CD8-positive, alpha-beta memory T cell (primary cell): ENCODE measurements at regions not wholly inside any gene's neighbourhood (a gene's known extent, or its start where the extent isn't known, plus 50 kb on each side); places are given as distances from the start of the nearest gene placed in this dataset.
"Not testable (repeated sequence)": the region's sequence is repeated elsewhere in the genome, so short reads cannot be mapped to it uniquely, and the experiment has no call there.

ENCODE experiments used
- CTCF ChIA-PET: fragments of 350-600 bp; sonication (Branson Sonifier 250); formaldehyde crosslinking; loops from one replicate; lab custom pipeline; 2021; ENCODE audit warnings: antibody characterized with exemption; lab: Charles Lee
- POLR2A ChIA-PET: fragments of 350-600 bp; sonication (Branson Sonifier 250); formaldehyde crosslinking; loops from one replicate; lab custom pipeline; 2021; ENCODE audit warnings: antibody characterized with exemption; lab: Charles Lee
- DNase-seq, 5 donors: peaks; one replicate each; pipeline versions ENCODE4 v3.0.0 to v3.0.0-alpha.2; 2020 to 2022; ENCODE audit warnings: mixed read lengths in 1 of 5
- H3K27ac ChIP-seq: one replicate; pipeline ENCODE4 v1.7.0; 2013; ENCODE audit warnings: low read depth, mild to moderate bottlenecking, low read length, moderate library complexity
- H3K27me3 ChIP-seq: 2 replicates; pipeline ENCODE4 v1.7.0; 2013; ENCODE audit warnings: low read length, mild to moderate bottlenecking; ENCODE audit not compliant: insufficient read depth, poor library complexity, severe bottlenecking
- H3K36me3 ChIP-seq: 2 replicates; pipeline ENCODE4 v1.7.0; 2013; ENCODE audit warnings: mild to moderate bottlenecking, low read length, moderate library complexity; ENCODE audit not compliant: insufficient read depth
- H3K4me1 ChIP-seq: 2 replicates; pipeline ENCODE4 v1.7.0; 2013; ENCODE audit warnings: mild to moderate bottlenecking, low read length, moderate library complexity; ENCODE audit not compliant: insufficient read depth
- H3K4me3 ChIP-seq: 2 replicates; pipeline ENCODE4 v1.7.0; 2013; ENCODE audit warnings: mild to moderate bottlenecking, low read length
- H3K9me3 ChIP-seq: 2 replicates; pipeline ENCODE4 v1.7.0; 2013; ENCODE audit warnings: mild to moderate bottlenecking, low read length
- H3K27ac Mint-ChIP-seq, 8 donors: one replicate each; pipeline ENCODE4 v1.8.0; 2020 to 2021; ENCODE audit warnings: mixed read lengths in 8 of 8, mild to moderate bottlenecking in 6 of 8, inconsistent platforms in 3 of 8, moderate library complexity in 3 of 8
- H3K27me3 Mint-ChIP-seq, 2 donors: one replicate each; pipeline ENCODE4 v1.8.0; 2020 to 2021; ENCODE audit warnings: mixed read lengths in 2 of 2, mild to moderate bottlenecking in 1 of 2, moderate library complexity in 1 of 2
- H3K36me3 Mint-ChIP-seq, 3 donors: one replicate each; pipeline ENCODE4 v1.8.0; 2020 to 2021; ENCODE audit warnings: mixed read lengths in 3 of 3, inconsistent platforms in 1 of 3, mild to moderate bottlenecking in 1 of 3
- H3K4me1 Mint-ChIP-seq, 3 donors: one replicate each; pipeline ENCODE4 v1.8.0; 2020 to 2021; ENCODE audit warnings: mixed read lengths in 3 of 3, inconsistent platforms in 1 of 3, mild to moderate bottlenecking in 1 of 3
- H3K4me3 Mint-ChIP-seq, 7 donors: one replicate each; pipeline ENCODE4 v1.8.0; 2020 to 2021; ENCODE audit warnings: mixed read lengths in 7 of 7, mild to moderate bottlenecking in 6 of 7, moderate library complexity in 4 of 7, inconsistent platforms in 2 of 7
- H3K9me3 Mint-ChIP-seq, 5 donors: one replicate each; pipeline ENCODE4 v1.8.0; 2020 to 2022; ENCODE audit warnings: mixed read lengths in 5 of 5, mild to moderate bottlenecking in 3 of 5, moderate library complexity in 2 of 5, inconsistent platforms in 1 of 5

- CTCF ChIA-PET: no interaction called here
- no peak for DNase-seq
Measured at GRCh38 chr17:79552824-79553223, 58.0 kb downstream of the RBFOX3 start.

DNA sequence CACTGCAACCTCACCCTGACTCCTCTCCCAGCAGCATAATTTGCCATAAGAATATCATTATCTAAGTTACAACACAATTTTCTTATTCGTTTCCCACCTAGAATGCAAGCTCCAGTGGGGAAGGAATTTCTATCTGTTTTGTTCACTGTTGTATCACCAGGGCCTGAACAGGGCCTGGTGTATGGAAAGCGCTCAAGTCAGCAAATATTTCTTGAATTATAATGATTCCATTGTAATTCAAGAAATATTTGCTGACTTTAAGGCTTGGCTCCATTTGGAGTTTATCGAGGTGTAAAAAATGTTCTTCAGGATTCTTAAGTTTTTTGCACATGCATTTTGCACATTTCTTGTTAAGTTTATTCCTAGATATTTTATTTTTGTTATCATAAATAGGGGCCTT, 58.4 kb downstream of the RBFOX3 start:
- Mint-ChIP-seq H3K36me3 (no peaks in the 10 kb centered on the region), H3K27ac (no peak overlapping the region), H3K4me1 (peaks cover 13 to 16% (median 14%) of the 10 kb centered on the region in 3 donors), H3K4me3 (no peak overlapping the region), H3K27me3 (peaks cover 8 to 15% of the 10 kb centered on the region in 2 donors), H3K9me3 (peaks cover 0 to 9% (median 2%) of the 10 kb centered on the region in 5 donors)
- Histone ChIP-seq H3K4me1 (peaks cover 5% of the 10 kb centered on the region), H3K27ac (no peak overlapping the region), H3K9me3 (no peaks in the 10 kb centered on the region), H3K27me3 (no peaks in the 10 kb centered on the region), H3K4me3 (no peak overlapping the region), H3K36me3 (no peaks in the 10 kb centered on the region)
- POLR2A ChIA-PET: no interaction called here
- DNase-seq: no peak
- CTCF ChIA-PET: no interaction called here

More at GRCh38 chr17:79552824-79553223, 58.0 kb downstream of the RBFOX3 start:
- POLR2A ChIA-PET: no interaction called here
- Mint-ChIP-seq H3K4me1 (peaks cover 14 to 16% (median 15%) of the 10 kb centered on the region in 3 donors), H3K27ac (no peak overlapping the region), H3K36me3 (no peaks in the 10 kb centered on the region), H3K9me3 (peaks cover 0 to 9% (median 2%) of the 10 kb centered on the region in 5 donors), H3K27me3 (peaks cover 8 to 19% of the 10 kb centered on the region in 2 donors), H3K4me3 (no peak overlapping the region)
- Histone ChIP-seq H3K4me3 (no peak overlapping the region), H3K4me1 (peaks cover 5% of the 10 kb centered on the region), H3K9me3 (no peaks in the 10 kb centered on the region), H3K27me3 (no peaks in the 10 kb centered on the region), H3K36me3 (no peaks in the 10 kb centered on the region), H3K27ac (no peak overlapping the region)

DNA sequence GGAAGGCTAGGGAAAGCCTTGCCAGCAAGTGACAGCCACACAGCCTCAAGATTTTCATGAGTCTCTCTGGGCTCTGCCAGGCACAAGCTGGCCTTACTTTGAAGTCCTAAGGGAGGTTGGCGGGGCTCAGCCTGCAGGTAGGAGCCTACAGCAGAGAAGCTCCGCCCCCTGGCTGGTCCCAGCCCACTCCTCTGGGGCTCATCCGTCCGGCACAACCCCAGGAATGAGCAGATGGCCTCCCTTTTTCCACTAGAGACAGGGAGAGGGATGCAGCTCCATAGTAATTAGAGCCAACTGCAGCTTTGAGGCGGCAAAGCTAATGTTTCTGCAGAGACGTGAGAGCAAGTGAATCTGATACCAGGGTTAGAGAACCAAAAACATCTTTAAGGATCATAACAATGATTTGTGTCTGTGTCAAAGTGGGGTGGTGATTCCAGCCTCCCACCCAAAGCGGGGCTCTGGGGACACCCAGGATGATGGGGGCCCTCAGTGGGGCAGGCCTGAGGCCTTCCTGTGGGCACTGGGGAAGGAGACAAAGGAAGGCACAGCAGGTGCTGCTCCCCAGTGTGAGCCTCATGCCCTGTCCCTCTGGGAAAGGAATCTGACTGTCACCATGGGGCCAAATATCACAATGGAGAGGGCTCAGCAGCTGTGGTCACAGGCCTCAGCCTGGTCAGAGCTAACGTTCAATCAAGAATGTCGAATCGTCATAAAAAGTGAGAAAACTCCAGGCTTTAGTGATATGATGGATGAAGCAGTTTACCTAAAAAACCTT, 61.5 kb downstream of the RBFOX3 start:
- H3K4me1 Mint-ChIP-seq: no peaks in the 10 kb centered on the region
- no peak overlapping the region for H3K4me3 Mint-ChIP-seq
- DNase-seq: no peak
- H3K27ac Mint-ChIP-seq: no peak overlapping the region
- no peaks in the 10 kb centered on the region for H3K9me3 ChIP-seq
- H3K27me3 ChIP-seq: peaks cover 8% of the 10 kb centered on the region
- POLR2A ChIA-PET: no interaction called here
- no peak overlapping the region for H3K4me3 ChIP-seq
- H3K4me1 ChIP-seq: no peaks in the 10 kb centered on the region
- peaks cover 6 to 17% of the 10 kb centered on the region in 2 donors for H3K27me3 Mint-ChIP-seq
- CTCF ChIA-PET: no interaction called here
- H3K36me3 Mint-ChIP-seq: no peaks in the 10 kb centered on the region
- H3K9me3 Mint-ChIP-seq: peaks cover 0 to 6% (median 2%) of the 10 kb centered on the region in 5 donors
- H3K36me3 ChIP-seq: no peaks in the 10 kb centered on the region
- H3K27ac ChIP-seq: no peak overlapping the region

DNA sequence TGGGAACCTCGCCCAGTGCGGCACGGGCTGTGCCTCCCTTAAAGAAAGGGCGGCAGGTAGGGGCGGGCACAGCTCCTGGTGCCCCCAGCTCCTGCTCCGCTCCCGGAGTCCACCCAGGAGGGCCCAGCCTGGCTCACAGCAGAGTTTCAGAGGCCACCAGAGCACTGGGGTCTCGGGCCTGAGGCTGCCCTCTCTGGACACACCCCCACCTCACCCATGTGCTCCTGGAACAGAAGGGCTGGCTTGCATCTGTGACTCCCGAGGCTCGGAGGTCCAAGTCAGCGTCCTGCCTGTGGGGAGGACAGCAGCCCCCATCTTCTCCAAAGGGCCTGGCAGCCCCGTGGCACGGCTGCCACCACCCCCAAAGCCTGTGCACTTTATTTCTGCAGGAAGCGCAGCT, 62.7 kb downstream of the RBFOX3 start:
- Mint-ChIP-seq H3K4me1 (no peaks in the 10 kb centered on the region), H3K4me3 (no peak overlapping the region), H3K9me3 (peaks cover 0 to 2% (median 2%) of the 10 kb centered on the region in 5 donors), H3K27ac (no peak overlapping the region), H3K36me3 (no peaks in the 10 kb centered on the region), H3K27me3 (peaks cover 6 to 17% of the 10 kb centered on the region in 2 donors)
- ChIA-PET CTCF (no interaction called here), POLR2A (no interaction called here)
- Histone ChIP-seq H3K4me3 (no peak overlapping the region), H3K27me3 (peaks cover 8% of the 10 kb centered on the region), H3K27ac (no peak overlapping the region), H3K9me3 (no peaks in the 10 kb centered on the region), H3K36me3 (no peaks in the 10 kb centered on the region), H3K4me1 (no peaks in the 10 kb centered on the region)
- no peak for DNase-seq

GRCh38 chr17:79547586-79547985, 63.3 kb downstream of the RBFOX3 start:
- H3K36me3 Mint-ChIP-seq: no peaks in the 10 kb centered on the region
- H3K4me1 Mint-ChIP-seq: no peaks in the 10 kb centered on the region
- no peaks in the 10 kb centered on the region for H3K4me1 ChIP-seq
- no peaks in the 10 kb centered on the region for H3K36me3 ChIP-seq
- H3K27ac ChIP-seq: no peak overlapping the region
- DNase-seq: no peak
- H3K9me3 ChIP-seq: no peaks in the 10 kb centered on the region
- H3K4me3 Mint-ChIP-seq: no peak overlapping the region
- H3K27me3 Mint-ChIP-seq: peaks cover 6 to 17% of the 10 kb centered on the region in 2 donors
- peaks cover 8% of the 10 kb centered on the region for H3K27me3 ChIP-seq
- POLR2A ChIA-PET: no interaction called here
- CTCF ChIA-PET: no interaction called here
- H3K9me3 Mint-ChIP-seq: peaks cover 0 to 2% (median 0%) of the 10 kb centered on the region in 5 donors
- no peak overlapping the region for H3K4me3 ChIP-seq
- H3K27ac Mint-ChIP-seq: no peak overlapping the region

DNA sequence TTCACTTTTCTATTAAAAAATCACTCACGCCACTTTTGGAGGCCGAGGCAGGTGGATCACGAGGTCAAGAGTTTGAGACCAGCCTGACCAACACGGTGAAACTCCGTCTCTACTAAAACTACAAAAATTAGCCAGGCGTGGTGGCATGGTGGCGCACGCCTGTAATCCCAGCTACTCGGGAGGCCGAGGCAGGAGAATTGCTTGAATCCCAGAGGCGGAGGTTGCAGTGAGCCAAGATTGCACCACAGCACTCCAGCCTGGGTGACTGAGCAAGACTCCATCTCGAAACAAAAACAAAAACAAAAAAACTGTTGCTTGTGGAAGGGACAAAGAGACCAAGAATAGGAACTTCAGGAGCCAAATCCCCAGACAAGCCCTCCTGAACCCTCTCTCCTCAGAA, 63.7 kb downstream of the RBFOX3 start:
- peaks cover 4 to 17% of the 10 kb centered on the region in 2 donors for H3K27me3 Mint-ChIP-seq
- H3K27ac ChIP-seq, H3K27ac Mint-ChIP-seq, H3K4me1 Mint-ChIP-seq, H3K4me1 ChIP-seq, H3K36me3 Mint-ChIP-seq, H3K9me3 ChIP-seq, H3K36me3 ChIP-seq, POLR2A ChIA-PET, CTCF ChIA-PET, H3K4me3 ChIP-seq, H3K27me3 ChIP-seq, H3K4me3 Mint-ChIP-seq, DNase-seq, H3K9me3 Mint-ChIP-seq: not testable (repeated sequence)

DNA sequence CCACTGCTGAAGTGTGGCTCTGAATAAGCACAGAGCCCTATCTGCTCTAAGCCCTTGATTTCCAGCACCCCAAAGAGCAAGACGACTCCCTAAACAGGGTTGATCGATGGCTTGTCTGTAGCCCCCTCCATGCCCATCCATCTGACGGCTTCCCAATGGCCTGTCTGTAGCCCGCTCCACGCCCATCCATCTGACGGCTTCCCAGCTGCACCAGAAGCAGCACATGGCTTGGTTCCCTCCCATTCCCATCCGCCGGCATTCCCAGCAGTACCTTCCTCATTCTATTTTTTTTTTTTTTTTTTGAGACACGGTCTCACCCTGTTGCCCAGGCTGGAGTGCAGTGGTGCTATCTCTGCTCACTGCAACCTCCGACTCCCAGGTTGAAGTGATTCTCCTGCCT, 64.5 kb downstream of the RBFOX3 start:
- H3K27me3 ChIP-seq: peaks cover 8% of the 10 kb centered on the region
- H3K27ac ChIP-seq: no peak overlapping the region
- no peaks in the 10 kb centered on the region for H3K4me1 ChIP-seq
- no peaks in the 10 kb centered on the region for H3K9me3 ChIP-seq
- H3K9me3 Mint-ChIP-seq: peaks cover 0 to 2% (median 0%) of the 10 kb centered on the region in 5 donors
- H3K4me3 Mint-ChIP-seq: no peak overlapping the region
- no peaks in the 10 kb centered on the region for H3K4me1 Mint-ChIP-seq
- no peak overlapping the region for H3K27ac Mint-ChIP-seq
- no peak overlapping the region for H3K4me3 ChIP-seq
- ChIA-PET POLR2A (no interaction called here), CTCF (no interaction called here)
- peaks cover 4 to 17% of the 10 kb centered on the region in 2 donors for H3K27me3 Mint-ChIP-seq
- H3K36me3 Mint-ChIP-seq: no peaks in the 10 kb centered on the region
- DNase-seq: no peak
- H3K36me3 ChIP-seq: no peaks in the 10 kb centered on the region

GRCh38 chr17:79545251-79546005, 65.4 kb downstream of the RBFOX3 start:
- H3K4me3 ChIP-seq: no peak overlapping the region
- DNase-seq: no peak
- H3K36me3 ChIP-seq: no peaks in the 10 kb centered on the region
- ChIA-PET POLR2A (no interaction called here), CTCF (no interaction called here)
- H3K9me3 ChIP-seq: no peaks in the 10 kb centered on the region
- no peak overlapping the region for H3K27ac Mint-ChIP-seq
- no peak overlapping the region for H3K27ac ChIP-seq
- H3K4me1 Mint-ChIP-seq: no peaks in the 10 kb centered on the region
- peaks cover 8% of the 10 kb centered on the region for H3K27me3 ChIP-seq
- peaks cover 0 to 1% (median 0%) of the 10 kb centered on the region in 5 donors for H3K9me3 Mint-ChIP-seq
- peaks cover 5 to 17% of the 10 kb centered on the region in 2 donors for H3K27me3 Mint-ChIP-seq
- H3K4me1 ChIP-seq: no peaks in the 10 kb centered on the region
- no peak overlapping the region for H3K4me3 Mint-ChIP-seq
- no peaks in the 10 kb centered on the region for H3K36me3 Mint-ChIP-seq
